ENCODE measurements at regions not wholly inside any gene's neighbourhood (a gene's known extent, or its start where the extent isn't known, plus 50 kb on each side); places are given as distances from the start of the nearest gene placed in this dataset.
A peak's percentile ranks its signal among the peaks of the same experiment; 100 is the strongest.

GRCh38 chr22:22156716-22157347, 87.8 kb upstream of the VPREB1 start:
- H3K4me1 ChIP-seq = peaks cover 0 to 5% (median 0%) of the 10 kb centered on the region in 4 donors
- no peaks in the 10 kb centered on the region for H3K36me3 ChIP-seq
- in situ Hi-C loops (cut with MboI; ENCODE audit: low pct_ligation_motif_present in 1 of 4, low pct_unique_long_range_greater_than_20kb in 1 of 4, low sequenced_read_pairs in 3 of 4) (no loop called here), intact Hi-C loops (cut with DNase I; ENCODE audit: low total_unique reads) (no loop called here)
- 9 to 31% methylated on average over 4 to 9 of the region's 9 CpGs for WGBS, 2 donors (ENCODE audit: low coverage in 1 of 2)
- peak overlapping the region in 1 of 4 donors; percentile 33 for H3K27ac ChIP-seq
- H3K9me3 ChIP-seq = no peaks in the 10 kb centered on the region
- H3K27me3 ChIP-seq = peaks cover 10% of the 10 kb centered on the region
- peak; percentile 67 for DNase-seq
- TF ChIP-seq POLR2AphosphoS5 (IDR thresholded peaks at IDR 0.05) (no peak), CTCF (IDR thresholded peaks at IDR 0.05) (peak; percentile 55 to 72 (median 63))
- H3K4me3 ChIP-seq = peak overlapping the region in 1 of 4 donors; percentile 16

- no peaks in the 10 kb centered on the region for H3K36me3 ChIP-seq
- no peak overlapping the region for H3K27ac ChIP-seq
- peaks cover 0 to 5% (median 0%) of the 10 kb centered on the region in 4 donors for H3K4me1 ChIP-seq
- in situ Hi-C loops (cut with MboI; ENCODE audit: low pct_ligation_motif_present in 1 of 4, low pct_unique_long_range_greater_than_20kb in 1 of 4, low sequenced_read_pairs in 3 of 4) (no loop called here), intact Hi-C loops (cut with DNase I; ENCODE audit: low total_unique reads) (no loop called here)
- DNase-seq = no peak
- H3K9me3 ChIP-seq = no peaks in the 10 kb centered on the region
- H3K4me3 ChIP-seq = no peak overlapping the region
- WGBS, 2 donors (ENCODE audit: low coverage in 1 of 2) = 4 to 36% methylated on average over 2 of the region's 2 CpGs
- H3K27me3 ChIP-seq = peaks cover 14% of the 10 kb centered on the region
- TF ChIP-seq EP300 (IDR thresholded peaks at IDR 0.05; ENCODE audit: low read depth) = no peak
- TF ChIP-seq CTCF (IDR thresholded peaks at IDR 0.05) = no peak
- TF ChIP-seq POLR2A (IDR thresholded peaks at IDR 0.05) = no peak
- no peak for TF ChIP-seq POLR2AphosphoS5 (IDR thresholded peaks at IDR 0.05)
These were observed 88.3 kb upstream of the VPREB1 start for GRCh38 chr22:22156348-22156715.

- TF ChIP-seq CTCF (IDR thresholded peaks at IDR 0.05) (no peak), EP300 (IDR thresholded peaks at IDR 0.05; ENCODE audit: low read depth) (no peak), POLR2AphosphoS5 (IDR thresholded peaks at IDR 0.05) (no peak), POLR2A (IDR thresholded peaks at IDR 0.05) (no peak)
- peaks cover 21% of the 10 kb centered on the region for H3K27me3 ChIP-seq
- intact Hi-C loops (cut with DNase I; ENCODE audit: low total_unique reads) (no loop called here), in situ Hi-C loops (cut with MboI; ENCODE audit: low pct_ligation_motif_present in 1 of 4, low pct_unique_long_range_greater_than_20kb in 1 of 4, low sequenced_read_pairs in 3 of 4) (no loop called here)
- H3K36me3 ChIP-seq = no peaks in the 10 kb centered on the region
- DNase-seq = no peak
- no peak overlapping the region for H3K4me3 ChIP-seq
- H3K27ac ChIP-seq = no peak overlapping the region
- WGBS, 2 donors (ENCODE audit: low coverage in 1 of 2) = 56 to 76% methylated on average over 1 to 2 of the region's 2 CpGs
- H3K4me1 ChIP-seq = peaks cover 0 to 5% (median 0%) of the 10 kb centered on the region in 4 donors
- no peaks in the 10 kb centered on the region for H3K9me3 ChIP-seq
These were observed 89.0 kb upstream of the VPREB1 start for GRCh38 chr22:22155607-22156006.

GRCh38 chr22:22155146-22155545, 89.4 kb upstream of the VPREB1 start:
- intact Hi-C loops (cut with DNase I; ENCODE audit: low total_unique reads) (no loop called here), in situ Hi-C loops (cut with MboI; ENCODE audit: low pct_ligation_motif_present in 1 of 4, low pct_unique_long_range_greater_than_20kb in 1 of 4, low sequenced_read_pairs in 3 of 4) (no loop called here)
- TF ChIP-seq EP300 (IDR thresholded peaks at IDR 0.05; ENCODE audit: low read depth) = no peak
- no peak for TF ChIP-seq CTCF (IDR thresholded peaks at IDR 0.05)
- TF ChIP-seq POLR2A (IDR thresholded peaks at IDR 0.05) = no peak
- no peak for TF ChIP-seq POLR2AphosphoS5 (IDR thresholded peaks at IDR 0.05)
- Histone ChIP-seq H3K9me3 (no peaks in the 10 kb centered on the region), H3K36me3 (no peaks in the 10 kb centered on the region), H3K27me3 (peaks cover 26% of the 10 kb centered on the region), H3K4me1 (peaks cover 0 to 5% (median 0%) of the 10 kb centered on the region in 4 donors), H3K4me3 (no peak overlapping the region), H3K27ac (no peak overlapping the region)
- no peak for DNase-seq
- 30 to 38% methylated on average over 2 of the region's 2 CpGs for WGBS, 2 donors (ENCODE audit: low coverage in 1 of 2)
